WTC11 (cell line): ENCODE measurements at regions not wholly inside any gene's neighbourhood (a gene's known extent, or its start where the extent isn't known, plus 50 kb on each side); places are given as distances from the start of the nearest gene placed in this dataset.

ENCODE experiments used
- ATAC-seq: fragments of 200-7000 bp; cut with Tn5 transposase; 2 replicates; pipeline ENCODE4 v1.10.0; 2021; ENCODE audit warnings: mild to moderate bottlenecking, moderate library complexity
- CTCF ChIA-PET: fragments of 300-600 bp; sonication (Branson Sonifier 250); formaldehyde crosslinking; loops from one replicate; lab custom pipeline; 2021; ENCODE audit warnings: antibody characterized with exemption; lab: Charles Lee
- POLR2A ChIA-PET: fragments of 350-600 bp; sonication (Branson Sonifier 250); formaldehyde crosslinking; loops from one replicate; lab custom pipeline; 2021; ENCODE audit warnings: antibody characterized with exemption; lab: Charles Lee
- DNase-seq: peaks from one replicate; pipeline ENCODE4 v3.0.0; 2021; ENCODE audit warnings: low spot score
- H3K27ac Mint-ChIP-seq: 2 replicates; pipeline ENCODE4 v1.8.0; 2021; ENCODE audit warnings: mixed read lengths
- H3K27me3 Mint-ChIP-seq: 2 replicates; pipeline ENCODE4 v1.8.0; 2021; ENCODE audit warnings: low read depth, mild to moderate bottlenecking, moderate library complexity, mixed read lengths
- H3K36me3 Mint-ChIP-seq: 2 replicates; pipeline ENCODE4 v1.8.0; 2021; ENCODE audit warnings: mixed read lengths
- H3K4me1 Mint-ChIP-seq: 2 replicates; pipeline ENCODE4 v1.8.0; 2022; ENCODE audit warnings: mixed read lengths
- H3K4me3 Mint-ChIP-seq: 2 replicates; pipeline ENCODE4 v1.8.0; 2021; ENCODE audit warnings: mild to moderate bottlenecking, moderate library complexity, mixed read lengths
- H3K9me3 Mint-ChIP-seq: 2 replicates; pipeline ENCODE4 v1.8.0; 2021; ENCODE audit warnings: mixed read lengths
- CREM ChIP-seq: sonication (generic); formaldehyde crosslinking; IDR thresholded peaks from 2 replicates; pipeline ENCODE4 v1.8.1; 2022; ENCODE audit warnings: mild to moderate bottlenecking, missing genetic modification reagents, moderate library complexity
- FOXJ3 ChIP-seq: sonication (generic); formaldehyde crosslinking; IDR thresholded peaks from 2 replicates; pipeline ENCODE4 v1.9.0; 2021; ENCODE audit warnings: missing genetic modification reagents, mild to moderate bottlenecking, borderline replicate concordance
- IRF2 ChIP-seq: sonication (generic); formaldehyde crosslinking; IDR thresholded peaks from 2 replicates; pipeline ENCODE4 v1.8.0; 2022; ENCODE audit warnings: low read depth, missing genetic modification reagents, borderline replicate concordance
- JUN ChIP-seq: sonication (generic); formaldehyde crosslinking; IDR thresholded peaks from 2 replicates; pipeline ENCODE4 v1.8.0; 2023; ENCODE audit warnings: mild to moderate bottlenecking, missing genetic modification reagents
- NR3C1 ChIP-seq: sonication (generic); formaldehyde crosslinking; conservative IDR thresholded peaks from 2 replicates; pipeline ENCODE4 v1.8.1; 2023; ENCODE audit warnings: low read depth, mild to moderate bottlenecking, missing genetic modification reagents
- RELA ChIP-seq: sonication (generic); formaldehyde crosslinking; IDR thresholded peaks from 2 replicates; pipeline ENCODE4 v1.8.1; 2022; ENCODE audit warnings: missing genetic modification reagents, mild to moderate bottlenecking, borderline replicate concordance
- TCF7 ChIP-seq: sonication (generic); formaldehyde crosslinking; IDR thresholded peaks from 2 replicates; pipeline ENCODE4 v1.8.0; 2022; ENCODE audit warnings: mild to moderate bottlenecking, low read depth, missing genetic modification reagents, moderate library complexity
- TEAD1 ChIP-seq: sonication (generic); formaldehyde crosslinking; IDR thresholded peaks from 2 replicates; pipeline ENCODE4 v1.8.0; 2022; ENCODE audit warnings: mild to moderate bottlenecking, missing genetic modification reagents
- TF ChIP-seq, protein P1 (sequence below): sonication (generic); formaldehyde crosslinking; IDR thresholded peaks from 2 replicates; pipeline ENCODE4 v1.8.0; 2022; ENCODE audit warnings: mild to moderate bottlenecking, missing genetic modification reagents
- TF ChIP-seq, protein P2 (sequence below): sonication (generic); formaldehyde crosslinking; IDR thresholded peaks from 2 replicates; pipeline ENCODE4 v1.8.1; 2022; ENCODE audit warnings: low read depth, mild to moderate bottlenecking, moderate library complexity, missing genetic modification reagents, borderline replicate concordance
- TF ChIP-seq, protein P3 (sequence below): sonication (generic); formaldehyde crosslinking; IDR thresholded peaks from 2 replicates; pipeline ENCODE4 v1.8.1; 2022; ENCODE audit warnings: missing genetic modification reagents, borderline replicate concordance
- TF ChIP-seq, protein P4 (sequence below): sonication (generic); formaldehyde crosslinking; IDR thresholded peaks from 2 replicates; pipeline ENCODE4 v1.8.0; 2022; ENCODE audit warnings: mild to moderate bottlenecking, missing genetic modification reagents
- TF ChIP-seq, protein P5 (sequence below): sonication (generic); formaldehyde crosslinking; IDR thresholded peaks from 2 replicates; pipeline ENCODE4 v1.8.1; 2023; ENCODE audit warnings: mild to moderate bottlenecking, moderate library complexity, missing genetic modification reagents
- TF ChIP-seq, protein P6 (sequence below): sonication (generic); formaldehyde crosslinking; IDR thresholded peaks from 2 replicates; pipeline ENCODE4 v1.8.0; 2023; ENCODE audit warnings: missing genetic modification reagents, mild to moderate bottlenecking, borderline replicate concordance
- TF ChIP-seq, protein P7 (sequence below): sonication (generic); formaldehyde crosslinking; IDR thresholded peaks from 2 replicates; pipeline ENCODE4 v1.8.0; 2022; ENCODE audit warnings: mild to moderate bottlenecking, missing genetic modification reagents

DNA sequence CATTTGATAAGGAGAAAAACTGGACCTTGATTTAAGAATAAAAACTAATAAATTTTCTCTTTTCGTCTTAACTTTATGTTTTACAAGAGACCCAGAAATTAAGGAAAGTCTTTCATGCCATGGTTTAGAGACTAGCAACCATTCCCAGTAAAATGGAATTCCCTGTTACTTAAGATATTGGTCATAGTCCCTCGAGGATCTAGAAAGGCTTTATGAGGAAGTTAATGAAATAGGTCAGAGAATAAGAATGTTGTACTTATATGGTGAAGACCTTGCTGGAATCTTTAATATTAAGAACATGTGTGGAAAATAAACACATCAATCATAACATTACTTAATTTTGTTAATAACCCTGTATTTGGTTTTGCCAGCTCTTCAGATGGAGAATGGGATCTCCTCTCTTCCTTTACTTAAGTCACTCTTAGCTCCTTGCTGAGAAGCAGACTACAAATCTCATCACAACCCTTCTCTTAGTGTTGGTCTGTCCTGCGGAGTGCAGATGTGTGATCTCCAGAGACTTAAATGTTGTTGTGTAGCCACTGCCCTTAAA is 382.9 kb downstream of the QKI start:
- no peak for ATAC-seq
- CTCF ChIA-PET: no interaction called here
- POLR2A ChIA-PET: no interaction called here
- peaks cover 11% of the 10 kb centered on the region for H3K9me3 Mint-ChIP-seq
- no peak for DNase-seq
- H3K27me3 Mint-ChIP-seq: no peaks in the 10 kb centered on the region
- peaks cover 2% of the 10 kb centered on the region; the same call in 1 of the 2 replicates for H3K36me3 Mint-ChIP-seq
- peaks cover 9% of the 10 kb centered on the region; the same call in 1 of the 2 replicates for H3K4me1 Mint-ChIP-seq
- TF ChIP-seq RELA (CRISPR knock-in tag) (no peak), CREM (CRISPR knock-in tag) (no peak), JUN (CRISPR knock-in tag) (no peak), NR3C1 (CRISPR knock-in tag) (no peak), TEAD1 (CRISPR knock-in tag) (no peak)
- TF ChIP-seq, protein P1, sequence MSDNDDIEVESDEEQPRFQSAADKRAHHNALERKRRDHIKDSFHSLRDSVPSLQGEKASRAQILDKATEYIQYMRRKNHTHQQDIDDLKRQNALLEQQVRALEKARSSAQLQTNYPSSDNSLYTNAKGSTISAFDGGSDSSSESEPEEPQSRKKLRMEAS (CRISPR knock-in tag): no peak
- TF ChIP-seq, protein P2, sequence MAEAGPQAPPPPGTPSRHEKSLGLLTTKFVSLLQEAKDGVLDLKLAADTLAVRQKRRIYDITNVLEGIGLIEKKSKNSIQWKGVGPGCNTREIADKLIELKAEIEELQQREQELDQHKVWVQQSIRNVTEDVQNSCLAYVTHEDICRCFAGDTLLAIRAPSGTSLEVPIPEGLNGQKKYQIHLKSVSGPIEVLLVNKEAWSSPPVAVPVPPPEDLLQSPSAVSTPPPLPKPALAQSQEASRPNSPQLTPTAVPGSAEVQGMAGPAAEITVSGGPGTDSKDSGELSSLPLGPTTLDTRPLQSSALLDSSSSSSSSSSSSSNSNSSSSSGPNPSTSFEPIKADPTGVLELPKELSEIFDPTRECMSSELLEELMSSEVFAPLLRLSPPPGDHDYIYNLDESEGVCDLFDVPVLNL: no peak
- TF ChIP-seq, protein P3, sequence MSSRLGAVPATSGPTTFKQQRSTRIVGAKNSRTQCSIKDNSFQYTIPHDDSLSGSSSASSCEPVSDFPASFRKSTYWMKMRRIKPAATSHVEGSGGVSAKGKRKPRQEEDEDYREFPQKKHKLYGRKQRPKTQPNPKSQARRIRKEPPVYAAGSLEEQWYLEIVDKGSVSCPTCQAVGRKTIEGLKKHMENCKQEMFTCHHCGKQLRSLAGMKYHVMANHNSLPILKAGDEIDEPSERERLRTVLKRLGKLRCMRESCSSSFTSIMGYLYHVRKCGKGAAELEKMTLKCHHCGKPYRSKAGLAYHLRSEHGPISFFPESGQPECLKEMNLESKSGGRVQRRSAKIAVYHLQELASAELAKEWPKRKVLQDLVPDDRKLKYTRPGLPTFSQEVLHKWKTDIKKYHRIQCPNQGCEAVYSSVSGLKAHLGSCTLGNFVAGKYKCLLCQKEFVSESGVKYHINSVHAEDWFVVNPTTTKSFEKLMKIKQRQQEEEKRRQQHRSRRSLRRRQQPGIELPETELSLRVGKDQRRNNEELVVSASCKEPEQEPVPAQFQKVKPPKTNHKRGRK (CRISPR knock-in tag): no peak
- TF ChIP-seq, protein P4, sequence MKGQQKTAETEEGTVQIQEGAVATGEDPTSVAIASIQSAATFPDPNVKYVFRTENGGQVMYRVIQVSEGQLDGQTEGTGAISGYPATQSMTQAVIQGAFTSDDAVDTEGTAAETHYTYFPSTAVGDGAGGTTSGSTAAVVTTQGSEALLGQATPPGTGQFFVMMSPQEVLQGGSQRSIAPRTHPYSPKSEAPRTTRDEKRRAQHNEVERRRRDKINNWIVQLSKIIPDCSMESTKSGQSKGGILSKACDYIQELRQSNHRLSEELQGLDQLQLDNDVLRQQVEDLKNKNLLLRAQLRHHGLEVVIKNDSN (CRISPR knock-in tag): no peak
- TF ChIP-seq, protein P5, sequence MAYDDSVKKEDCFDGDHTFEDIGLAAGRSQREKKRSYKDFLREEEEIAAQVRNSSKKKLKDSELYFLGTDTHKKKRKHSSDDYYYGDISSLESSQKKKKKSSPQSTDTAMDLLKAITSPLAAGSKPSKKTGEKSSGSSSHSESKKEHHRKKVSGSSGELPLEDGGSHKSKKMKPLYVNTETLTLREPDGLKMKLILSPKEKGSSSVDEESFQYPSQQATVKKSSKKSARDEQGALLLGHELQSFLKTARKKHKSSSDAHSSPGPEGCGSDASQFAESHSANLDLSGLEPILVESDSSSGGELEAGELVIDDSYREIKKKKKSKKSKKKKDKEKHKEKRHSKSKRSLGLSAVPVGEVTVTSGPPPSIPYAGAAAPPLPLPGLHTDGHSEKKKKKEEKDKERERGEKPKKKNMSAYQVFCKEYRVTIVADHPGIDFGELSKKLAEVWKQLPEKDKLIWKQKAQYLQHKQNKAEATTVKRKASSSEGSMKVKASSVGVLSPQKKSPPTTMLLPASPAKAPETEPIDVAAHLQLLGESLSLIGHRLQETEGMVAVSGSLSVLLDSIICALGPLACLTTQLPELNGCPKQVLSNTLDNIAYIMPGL (CRISPR knock-in tag): no peak
- TF ChIP-seq, protein P6, sequence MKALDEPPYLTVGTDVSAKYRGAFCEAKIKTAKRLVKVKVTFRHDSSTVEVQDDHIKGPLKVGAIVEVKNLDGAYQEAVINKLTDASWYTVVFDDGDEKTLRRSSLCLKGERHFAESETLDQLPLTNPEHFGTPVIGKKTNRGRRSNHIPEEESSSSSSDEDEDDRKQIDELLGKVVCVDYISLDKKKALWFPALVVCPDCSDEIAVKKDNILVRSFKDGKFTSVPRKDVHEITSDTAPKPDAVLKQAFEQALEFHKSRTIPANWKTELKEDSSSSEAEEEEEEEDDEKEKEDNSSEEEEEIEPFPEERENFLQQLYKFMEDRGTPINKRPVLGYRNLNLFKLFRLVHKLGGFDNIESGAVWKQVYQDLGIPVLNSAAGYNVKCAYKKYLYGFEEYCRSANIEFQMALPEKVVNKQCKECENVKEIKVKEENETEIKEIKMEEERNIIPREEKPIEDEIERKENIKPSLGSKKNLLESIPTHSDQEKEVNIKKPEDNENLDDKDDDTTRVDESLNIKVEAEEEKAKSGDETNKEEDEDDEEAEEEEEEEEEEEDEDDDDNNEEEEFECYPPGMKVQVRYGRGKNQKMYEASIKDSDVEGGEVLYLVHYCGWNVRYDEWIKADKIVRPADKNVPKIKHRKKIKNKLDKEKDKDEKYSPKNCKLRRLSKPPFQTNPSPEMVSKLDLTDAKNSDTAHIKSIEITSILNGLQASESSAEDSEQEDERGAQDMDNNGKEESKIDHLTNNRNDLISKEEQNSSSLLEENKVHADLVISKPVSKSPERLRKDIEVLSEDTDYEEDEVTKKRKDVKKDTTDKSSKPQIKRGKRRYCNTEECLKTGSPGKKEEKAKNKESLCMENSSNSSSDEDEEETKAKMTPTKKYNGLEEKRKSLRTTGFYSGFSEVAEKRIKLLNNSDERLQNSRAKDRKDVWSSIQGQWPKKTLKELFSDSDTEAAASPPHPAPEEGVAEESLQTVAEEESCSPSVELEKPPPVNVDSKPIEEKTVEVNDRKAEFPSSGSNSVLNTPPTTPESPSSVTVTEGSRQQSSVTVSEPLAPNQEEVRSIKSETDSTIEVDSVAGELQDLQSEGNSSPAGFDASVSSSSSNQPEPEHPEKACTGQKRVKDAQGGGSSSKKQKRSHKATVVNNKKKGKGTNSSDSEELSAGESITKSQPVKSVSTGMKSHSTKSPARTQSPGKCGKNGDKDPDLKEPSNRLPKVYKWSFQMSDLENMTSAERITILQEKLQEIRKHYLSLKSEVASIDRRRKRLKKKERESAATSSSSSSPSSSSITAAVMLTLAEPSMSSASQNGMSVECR (CRISPR knock-in tag): no peak
- H3K4me3 Mint-ChIP-seq: no peak overlapping the region
- no peak overlapping the region for H3K27ac Mint-ChIP-seq

DNA sequence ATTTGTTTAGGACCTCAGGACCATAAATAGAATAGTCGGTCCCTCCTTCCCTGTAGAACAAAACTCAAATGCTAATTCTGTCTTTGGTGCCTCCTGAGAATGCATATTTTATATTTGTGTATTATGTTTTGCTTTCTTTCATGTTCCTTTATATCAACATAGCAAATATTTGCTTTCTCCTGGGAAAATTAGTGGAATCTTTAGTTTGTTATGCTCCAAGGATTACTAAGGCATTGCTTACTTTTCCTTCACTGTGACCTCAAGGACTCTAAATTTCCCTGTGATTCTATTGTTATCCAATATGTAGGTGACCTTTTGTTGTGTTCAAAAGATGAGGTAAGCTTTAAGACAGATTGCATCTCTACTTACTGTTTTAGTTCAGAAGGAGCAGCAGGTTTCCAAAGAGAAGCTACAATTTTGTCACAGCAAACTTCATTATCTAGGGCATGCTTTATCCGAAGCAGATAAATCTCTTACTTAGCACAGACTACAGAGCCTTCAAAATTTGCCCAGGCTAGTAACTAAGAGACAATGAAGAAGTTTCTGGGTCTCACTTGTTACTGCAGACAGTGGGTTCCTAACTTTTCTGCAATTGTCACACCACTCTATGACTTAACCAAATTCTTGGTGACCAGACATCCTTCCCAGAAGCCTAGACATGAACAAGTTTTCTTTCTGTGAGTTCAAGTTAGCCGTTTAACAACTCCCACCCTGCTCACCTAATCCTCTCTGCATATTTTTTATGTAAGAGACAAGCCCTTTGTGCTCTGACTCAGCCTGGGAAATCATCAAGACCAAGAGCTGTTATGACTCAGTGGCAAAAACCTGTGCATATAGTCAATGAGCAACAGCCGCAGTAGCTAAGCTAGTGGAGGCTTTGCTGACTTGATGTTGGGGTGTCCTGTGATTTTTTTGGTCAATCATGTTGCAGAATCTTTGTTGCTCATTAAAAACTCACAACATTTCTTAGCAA is 378.8 kb downstream of the QKI start:
- H3K4me3 Mint-ChIP-seq: no peak overlapping the region
- peaks cover 9% of the 10 kb centered on the region; the same call in 1 of the 2 replicates for H3K4me1 Mint-ChIP-seq
- no peaks in the 10 kb centered on the region for H3K36me3 Mint-ChIP-seq
- DNase-seq (no peak), ATAC-seq (no peak)
- ChIA-PET POLR2A (no interaction called here), CTCF (no interaction called here)
- no peak overlapping the region for H3K27ac Mint-ChIP-seq
- TF ChIP-seq, protein P7, sequence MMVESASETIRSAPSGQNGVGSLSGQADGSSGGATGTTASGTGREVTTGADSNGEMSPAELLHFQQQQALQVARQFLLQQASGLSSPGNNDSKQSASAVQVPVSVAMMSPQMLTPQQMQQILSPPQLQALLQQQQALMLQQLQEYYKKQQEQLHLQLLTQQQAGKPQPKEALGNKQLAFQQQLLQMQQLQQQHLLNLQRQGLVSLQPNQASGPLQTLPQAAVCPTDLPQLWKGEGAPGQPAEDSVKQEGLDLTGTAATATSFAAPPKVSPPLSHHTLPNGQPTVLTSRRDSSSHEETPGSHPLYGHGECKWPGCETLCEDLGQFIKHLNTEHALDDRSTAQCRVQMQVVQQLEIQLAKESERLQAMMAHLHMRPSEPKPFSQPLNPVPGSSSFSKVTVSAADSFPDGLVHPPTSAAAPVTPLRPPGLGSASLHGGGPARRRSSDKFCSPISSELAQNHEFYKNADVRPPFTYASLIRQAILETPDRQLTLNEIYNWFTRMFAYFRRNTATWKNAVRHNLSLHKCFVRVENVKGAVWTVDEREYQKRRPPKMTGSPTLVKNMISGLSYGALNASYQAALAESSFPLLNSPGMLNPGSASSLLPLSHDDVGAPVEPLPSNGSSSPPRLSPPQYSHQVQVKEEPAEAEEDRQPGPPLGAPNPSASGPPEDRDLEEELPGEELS (CRISPR knock-in tag): no peak
- no peak for TF ChIP-seq IRF2 (CRISPR knock-in tag)
- TF ChIP-seq TCF7: no peak
- TF ChIP-seq FOXJ3 (CRISPR knock-in tag): no peak
- H3K9me3 Mint-ChIP-seq: no peaks in the 10 kb centered on the region
- no peaks in the 10 kb centered on the region; the same call in 1 of the 2 replicates for H3K27me3 Mint-ChIP-seq
